ENCODE measurements at regions not wholly inside any gene's neighbourhood (a gene's known extent, or its start where the extent isn't known, plus 50 kb on each side); places are given as distances from the start of the nearest gene placed in this dataset.

DNA sequence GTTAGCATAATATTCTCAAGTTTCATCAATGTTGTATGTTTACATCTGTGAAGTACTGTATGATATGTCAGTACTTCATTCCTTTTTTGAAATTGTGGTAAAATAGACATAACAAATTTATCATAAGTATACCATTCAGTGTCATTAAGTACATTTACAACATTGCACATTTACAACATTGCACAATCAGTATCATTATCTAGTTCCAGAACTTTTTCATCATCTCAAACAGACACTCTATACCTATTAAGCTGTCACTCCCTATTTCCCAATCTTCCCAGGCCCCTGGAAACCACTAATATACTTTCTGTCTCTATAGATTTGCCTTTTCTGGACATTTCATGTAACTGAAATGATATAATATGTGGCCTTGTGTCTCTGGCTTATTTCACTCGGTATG is 75.1 kb upstream of the ATG10 start:
- H3K27ac ChIP-seq (ENCODE audit: low read depth, low read length) = no peak overlapping the region

DNA sequence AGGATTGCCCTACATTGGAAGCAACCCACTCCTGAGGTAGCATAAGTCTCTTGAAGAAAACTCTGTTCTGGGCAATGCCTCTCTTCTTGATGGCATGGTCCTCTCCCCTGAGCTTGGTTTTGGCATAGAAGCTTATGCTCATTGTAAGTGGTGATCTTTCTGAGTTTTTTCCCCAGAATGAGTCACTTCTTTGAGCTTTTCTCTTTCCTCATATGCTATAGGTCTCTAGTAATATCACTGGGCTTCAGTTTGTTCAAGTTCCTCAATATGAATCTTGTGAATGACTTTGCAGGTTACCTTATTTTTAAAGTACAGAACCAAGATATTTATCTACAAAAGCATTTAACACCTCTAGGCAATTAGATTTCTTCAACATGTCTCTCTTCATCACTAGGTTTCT is 76.5 kb upstream of the ATG10 start:
- no peaks in the 10 kb centered on the region for H3K4me1 ChIP-seq (ENCODE audit: control insufficient read depth, insufficient read depth, low read length)
- no peak overlapping the region for H3K9ac ChIP-seq (ENCODE audit: low read length)
- H3K9me3 ChIP-seq (ENCODE audit: control insufficient read depth, insufficient read depth, low read depth, low read length) = peaks cover 24% of the 10 kb centered on the region
- H3K36me3 ChIP-seq (ENCODE audit: control insufficient read depth, insufficient read depth, low read length) = no peaks in the 10 kb centered on the region
- H3K27me3 ChIP-seq (ENCODE audit: control insufficient read depth, insufficient read depth, low read length) = no peaks in the 10 kb centered on the region
- no peak overlapping the region for H3K4me3 ChIP-seq (ENCODE audit: low read depth, low read length)
- no peak overlapping the region for H3K27ac ChIP-seq (ENCODE audit: low read depth, low read length)

More for the DNA sequence above, 75.1 kb upstream of the ATG10 start:
- peaks cover 13% of the 10 kb centered on the region for H3K9me3 ChIP-seq (ENCODE audit: control insufficient read depth, insufficient read depth, low read depth, low read length)
- H3K27me3 ChIP-seq (ENCODE audit: control insufficient read depth, insufficient read depth, low read length) = no peaks in the 10 kb centered on the region
- H3K4me1 ChIP-seq (ENCODE audit: control insufficient read depth, insufficient read depth, low read length) = no peaks in the 10 kb centered on the region; the same call in 1 of the 2 replicates
- no peak overlapping the region for H3K9ac ChIP-seq (ENCODE audit: low read length)
- no peaks in the 10 kb centered on the region for H3K36me3 ChIP-seq (ENCODE audit: control insufficient read depth, insufficient read depth, low read length)
- no peak overlapping the region for H3K4me3 ChIP-seq (ENCODE audit: low read depth, low read length)

GRCh38 chr5:81893961-81894360 is 77.9 kb upstream of the ATG10 start:
- Histone ChIP-seq H3K9me3 (ENCODE audit: control insufficient read depth, insufficient read depth, low read depth, low read length) (peaks cover 32% of the 10 kb centered on the region), H3K4me1 (ENCODE audit: control insufficient read depth, insufficient read depth, low read length) (no peaks in the 10 kb centered on the region), H3K27me3 (ENCODE audit: control insufficient read depth, insufficient read depth, low read length) (no peaks in the 10 kb centered on the region), H3K4me3 (ENCODE audit: low read depth, low read length) (no peak overlapping the region), H3K36me3 (ENCODE audit: control insufficient read depth, insufficient read depth, low read length) (no peaks in the 10 kb centered on the region), H3K27ac (ENCODE audit: low read depth, low read length) (no peak overlapping the region), H3K9ac (ENCODE audit: low read length) (no peak overlapping the region)

DNA sequence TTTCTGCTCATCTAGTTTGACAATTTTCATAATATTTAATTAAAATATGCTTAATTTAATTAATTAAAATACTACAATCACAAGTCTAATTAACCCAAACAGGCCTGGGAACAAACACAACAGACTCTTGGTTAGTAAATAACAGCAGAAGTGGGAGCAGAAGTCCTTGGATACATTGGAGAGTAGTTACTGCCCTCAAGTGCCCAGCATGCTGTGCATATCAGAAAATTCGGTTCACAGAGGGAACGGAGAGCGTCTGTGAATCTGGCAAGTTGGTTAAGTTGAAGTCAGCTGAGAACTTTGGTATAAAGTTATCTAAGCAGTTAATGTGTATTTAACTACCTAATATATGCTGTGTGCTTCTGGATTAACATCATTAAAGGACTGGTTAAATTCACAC is 87.0 kb upstream of the ATG10 start:
- Histone ChIP-seq H3K36me3 (ENCODE audit: control insufficient read depth, insufficient read depth, low read length) (no peaks in the 10 kb centered on the region), H3K27me3 (ENCODE audit: control insufficient read depth, insufficient read depth, low read length) (no peaks in the 10 kb centered on the region), H3K27ac (ENCODE audit: low read depth, low read length) (no peak overlapping the region), H3K4me3 (ENCODE audit: low read depth, low read length) (no peak overlapping the region), H3K9me3 (ENCODE audit: control insufficient read depth, insufficient read depth, low read depth, low read length) (peaks cover 5% of the 10 kb centered on the region; the same call in 1 of the 2 replicates), H3K4me1 (ENCODE audit: control insufficient read depth, insufficient read depth, low read length) (no peaks in the 10 kb centered on the region), H3K9ac (ENCODE audit: low read length) (no peak overlapping the region)

- Histone ChIP-seq H3K4me1 (ENCODE audit: control insufficient read depth, insufficient read depth, low read length) (no peaks in the 10 kb centered on the region), H3K9me3 (ENCODE audit: control insufficient read depth, insufficient read depth, low read depth, low read length) (no peaks in the 10 kb centered on the region), H3K27me3 (ENCODE audit: control insufficient read depth, insufficient read depth, low read length) (no peaks in the 10 kb centered on the region), H3K9ac (ENCODE audit: low read length) (no peak overlapping the region), H3K36me3 (ENCODE audit: control insufficient read depth, insufficient read depth, low read length) (no peaks in the 10 kb centered on the region), H3K4me3 (ENCODE audit: low read depth, low read length) (no peak overlapping the region), H3K27ac (ENCODE audit: low read depth, low read length) (no peak overlapping the region)
Observed at GRCh38 chr5:81883371-81883770, 88.5 kb upstream of the ATG10 start.

DNA sequence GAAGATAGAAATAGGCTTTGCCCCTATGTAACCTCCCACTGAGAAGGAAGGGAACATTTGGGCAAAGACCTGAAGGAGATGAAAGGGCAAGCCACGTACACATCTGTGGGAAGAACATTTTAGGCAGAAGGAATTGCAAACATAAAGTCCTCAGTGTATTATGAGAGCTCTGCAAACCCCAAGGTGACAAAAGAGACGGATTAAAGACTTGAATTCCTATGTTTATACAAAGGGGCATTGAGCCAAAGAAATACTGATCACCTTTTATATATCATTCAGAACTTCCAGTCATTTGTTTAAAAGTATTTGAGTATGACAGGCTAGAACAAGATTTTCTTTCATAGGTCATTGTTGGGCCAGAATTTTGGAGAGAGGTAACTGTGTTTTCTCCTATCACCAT is 90.2 kb upstream of the ATG10 start:
- no peaks in the 10 kb centered on the region for H3K27me3 ChIP-seq (ENCODE audit: control insufficient read depth, insufficient read depth, low read length)
- H3K4me3 ChIP-seq (ENCODE audit: low read depth, low read length) = no peak overlapping the region
- no peaks in the 10 kb centered on the region for H3K4me1 ChIP-seq (ENCODE audit: control insufficient read depth, insufficient read depth, low read length)

GRCh38 chr5:81879936-81880335 is 91.9 kb upstream of the ATG10 start:
- no peak overlapping the region for H3K27ac ChIP-seq (ENCODE audit: low read depth, low read length)
- no peak overlapping the region for H3K9ac ChIP-seq (ENCODE audit: low read length)

More for the DNA sequence above, 90.2 kb upstream of the ATG10 start:
- no peak overlapping the region for H3K9ac ChIP-seq (ENCODE audit: low read length)
- H3K27ac ChIP-seq (ENCODE audit: low read depth, low read length) = no peak overlapping the region
- no peaks in the 10 kb centered on the region for H3K36me3 ChIP-seq (ENCODE audit: control insufficient read depth, insufficient read depth, low read length)
- no peaks in the 10 kb centered on the region for H3K9me3 ChIP-seq (ENCODE audit: control insufficient read depth, insufficient read depth, low read depth, low read length)

GRCh38 chr5:81878333-81878732 is 93.5 kb upstream of the ATG10 start:
- Histone ChIP-seq H3K9me3 (ENCODE audit: control insufficient read depth, insufficient read depth, low read depth, low read length) (no peaks in the 10 kb centered on the region), H3K27me3 (ENCODE audit: control insufficient read depth, insufficient read depth, low read length) (no peaks in the 10 kb centered on the region), H3K27ac (ENCODE audit: low read depth, low read length) (no peak overlapping the region), H3K4me3 (ENCODE audit: low read depth, low read length) (no peak overlapping the region), H3K9ac (ENCODE audit: low read length) (no peak overlapping the region), H3K36me3 (ENCODE audit: control insufficient read depth, insufficient read depth, low read length) (no peaks in the 10 kb centered on the region), H3K4me1 (ENCODE audit: control insufficient read depth, insufficient read depth, low read length) (no peaks in the 10 kb centered on the region)

More at GRCh38 chr5:81879936-81880335, 91.9 kb upstream of the ATG10 start:
- Histone ChIP-seq H3K36me3 (ENCODE audit: control insufficient read depth, insufficient read depth, low read length) (no peaks in the 10 kb centered on the region), H3K4me1 (ENCODE audit: control insufficient read depth, insufficient read depth, low read length) (no peaks in the 10 kb centered on the region), H3K27me3 (ENCODE audit: control insufficient read depth, insufficient read depth, low read length) (no peaks in the 10 kb centered on the region), H3K9me3 (ENCODE audit: control insufficient read depth, insufficient read depth, low read depth, low read length) (no peaks in the 10 kb centered on the region), H3K4me3 (ENCODE audit: low read depth, low read length) (no peak overlapping the region)

GRCh38 chr5:81866994-81867393 is 104.8 kb upstream of the ATG10 start:
- no peak overlapping the region for H3K27ac ChIP-seq (ENCODE audit: low read depth, low read length)
- H3K4me1 ChIP-seq (ENCODE audit: control insufficient read depth, insufficient read depth, low read length) = 0 out of 2 replicates have a peak, but pooled peaks cover 4% of the 10 kb centered on the region
- no peaks in the 10 kb centered on the region for H3K36me3 ChIP-seq (ENCODE audit: control insufficient read depth, insufficient read depth, low read length)
- H3K27me3 ChIP-seq (ENCODE audit: control insufficient read depth, insufficient read depth, low read length) = no peaks in the 10 kb centered on the region
- H3K4me3 ChIP-seq (ENCODE audit: low read depth, low read length) = no peak overlapping the region
- H3K9ac ChIP-seq (ENCODE audit: low read length) = no peak overlapping the region
- H3K9me3 ChIP-seq (ENCODE audit: control insufficient read depth, insufficient read depth, low read depth, low read length) = no peaks in the 10 kb centered on the region

DNA sequence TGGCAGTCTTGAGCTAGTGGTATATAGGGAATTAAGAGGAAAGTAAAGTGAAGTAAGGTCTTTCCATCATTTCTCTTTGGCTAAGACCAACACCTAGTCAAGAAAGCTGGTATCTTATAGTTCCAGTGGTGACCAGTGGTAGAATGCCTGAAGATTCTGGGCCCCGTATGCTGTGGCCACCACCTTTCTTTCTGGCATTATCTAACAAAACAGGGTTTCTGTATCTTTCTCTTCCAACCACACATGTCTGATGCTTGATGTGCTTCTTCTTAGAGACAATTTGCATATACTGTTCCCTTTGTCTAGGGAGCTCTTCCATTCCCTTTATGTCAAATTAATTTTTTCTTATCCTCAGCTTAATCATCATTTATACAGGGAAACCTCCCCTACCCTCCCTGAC is 109.9 kb upstream of the SSBP2 start:
- H3K9me3 ChIP-seq (ENCODE audit: control insufficient read depth, insufficient read depth, low read depth, low read length) = no peaks in the 10 kb centered on the region
- no peak overlapping the region for H3K27ac ChIP-seq (ENCODE audit: low read depth, low read length)
- H3K4me3 ChIP-seq (ENCODE audit: low read depth, low read length) = no peak overlapping the region
- H3K9ac ChIP-seq (ENCODE audit: low read length) = no peak overlapping the region
- H3K27me3 ChIP-seq (ENCODE audit: control insufficient read depth, insufficient read depth, low read length) = no peaks in the 10 kb centered on the region
- H3K4me1 ChIP-seq (ENCODE audit: control insufficient read depth, insufficient read depth, low read length) = peaks cover 19% of the 10 kb centered on the region
- H3K36me3 ChIP-seq (ENCODE audit: control insufficient read depth, insufficient read depth, low read length) = no peaks in the 10 kb centered on the region

DNA sequence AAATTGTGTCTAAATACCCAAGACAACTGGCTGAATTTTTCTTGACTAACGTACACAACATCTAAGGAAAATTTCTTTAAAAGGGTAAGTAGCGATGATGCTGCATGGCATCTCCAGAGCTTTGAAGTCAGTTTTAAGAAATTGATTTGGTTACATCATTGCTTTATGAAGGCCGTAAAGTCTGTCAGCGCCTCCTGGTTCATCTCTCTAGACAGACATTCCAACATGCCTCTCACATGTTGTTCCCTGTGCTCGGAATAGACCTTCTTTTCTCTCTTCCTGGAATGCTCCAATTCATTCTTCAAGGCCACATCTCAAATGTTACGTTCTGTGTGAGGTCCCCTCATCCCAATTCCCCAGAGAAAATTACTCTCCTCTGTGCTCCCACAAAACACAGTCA is 108.7 kb upstream of the SSBP2 start:
- H3K4me3 ChIP-seq (ENCODE audit: low read depth, low read length) = no peak overlapping the region
- H3K4me1 ChIP-seq (ENCODE audit: control insufficient read depth, insufficient read depth, low read length) = peaks cover 25% of the 10 kb centered on the region
- H3K27ac ChIP-seq (ENCODE audit: low read depth, low read length) = no peak overlapping the region
- H3K9ac ChIP-seq (ENCODE audit: low read length) = no peak overlapping the region
- no peaks in the 10 kb centered on the region for H3K27me3 ChIP-seq (ENCODE audit: control insufficient read depth, insufficient read depth, low read length)
- H3K9me3 ChIP-seq (ENCODE audit: control insufficient read depth, insufficient read depth, low read depth, low read length) = no peaks in the 10 kb centered on the region
- H3K36me3 ChIP-seq (ENCODE audit: control insufficient read depth, insufficient read depth, low read length) = no peaks in the 10 kb centered on the region

Data from HUES6 (cell line).